ENCODE measurements at regions not wholly inside any gene's neighbourhood (a gene's known extent, or its start where the extent isn't known, plus 50 kb on each side); places are given as distances from the start of the nearest gene placed in this dataset.

DNA sequence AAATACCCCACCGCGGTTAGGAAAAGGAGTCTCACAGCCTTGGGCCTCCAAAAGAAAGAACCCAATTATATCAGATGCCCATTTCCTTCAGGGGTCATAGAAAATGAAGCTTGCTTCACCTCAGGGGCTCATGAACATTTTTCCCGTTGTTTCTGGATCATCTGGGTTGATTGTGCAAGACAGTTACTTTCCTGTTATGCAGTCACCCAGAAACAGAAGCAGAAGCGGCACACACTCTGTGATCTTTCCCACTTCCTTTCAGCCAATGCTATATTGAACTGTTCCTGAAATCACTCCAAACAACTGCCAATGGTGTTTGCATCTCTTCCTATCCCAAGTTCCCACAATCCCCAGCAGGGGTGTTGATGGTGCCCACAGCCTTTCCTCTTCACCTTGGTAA is 295.6 kb upstream of the RASGRP1 start (continued):
- TF ChIP-seq FOXP4 (CRISPR knock-in tag; IDR thresholded peaks at IDR 0.05) (no peak), NFATC4 (CRISPR knock-in tag; IDR thresholded peaks at IDR 0.05) (no peak)

DNA sequence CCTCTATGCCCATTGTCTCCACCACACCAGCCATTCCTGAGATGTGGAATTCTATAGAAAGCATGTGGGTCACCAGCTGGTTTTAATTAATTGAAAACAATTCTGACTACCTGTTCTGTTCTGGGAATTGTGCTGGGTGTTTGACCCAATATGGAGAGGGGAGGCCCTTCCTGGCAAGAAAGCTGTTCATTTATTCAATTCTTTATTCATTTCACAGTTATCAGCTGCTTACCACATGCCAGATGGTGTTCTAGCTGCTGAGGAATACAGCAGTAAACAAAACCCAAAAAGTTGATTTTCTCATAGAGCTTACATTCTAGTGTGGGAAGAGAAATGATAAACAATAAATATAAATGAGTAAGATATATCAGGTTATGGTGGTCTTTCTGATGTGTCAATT is 296.1 kb upstream of the RASGRP1 start:
- ATAC-seq: no peak
- Mint-ChIP-seq H3K4me1 (0 out of 2 replicates have a peak, but pooled peaks cover 4% of the 10 kb centered on the region), H3K9me3 (peaks cover 12% of the 10 kb centered on the region), H3K27me3 (ENCODE audit: low read depth) (no peaks in the 10 kb centered on the region), H3K36me3 (no peaks in the 10 kb centered on the region), H3K27ac (no peak overlapping the region), H3K4me3 (no peak overlapping the region)
- TF ChIP-seq ETV6 (CRISPR knock-in tag; IDR thresholded peaks at IDR 0.05): no peak
- TF ChIP-seq ATF1 (CRISPR knock-in tag; IDR thresholded peaks at IDR 0.05): no peak
- no peak for TF ChIP-seq SMAD3 (CRISPR knock-in tag; IDR thresholded peaks at IDR 0.05; ENCODE audit: borderline replicate concordance)
- TF ChIP-seq SOX15 (CRISPR knock-in tag; IDR thresholded peaks at IDR 0.05): no peak
- no peak for TF ChIP-seq CREB1 (CRISPR knock-in tag; IDR thresholded peaks at IDR 0.05)
- no peak for TF ChIP-seq FOXP4 (CRISPR knock-in tag; IDR thresholded peaks at IDR 0.05)
- TF ChIP-seq CTCF (IDR thresholded peaks at IDR 0.05): no peak
- TF ChIP-seq FOXP1 (CRISPR knock-in tag; IDR thresholded peaks at IDR 0.05; ENCODE audit: borderline replicate concordance): no peak
- TF ChIP-seq, protein P1, sequence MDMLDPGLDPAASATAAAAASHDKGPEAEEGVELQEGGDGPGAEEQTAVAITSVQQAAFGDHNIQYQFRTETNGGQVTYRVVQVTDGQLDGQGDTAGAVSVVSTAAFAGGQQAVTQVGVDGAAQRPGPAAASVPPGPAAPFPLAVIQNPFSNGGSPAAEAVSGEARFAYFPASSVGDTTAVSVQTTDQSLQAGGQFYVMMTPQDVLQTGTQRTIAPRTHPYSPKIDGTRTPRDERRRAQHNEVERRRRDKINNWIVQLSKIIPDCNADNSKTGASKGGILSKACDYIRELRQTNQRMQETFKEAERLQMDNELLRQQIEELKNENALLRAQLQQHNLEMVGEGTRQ (CRISPR knock-in tag; IDR thresholded peaks at IDR 0.05): no peak
- TF ChIP-seq ATF3 (CRISPR knock-in tag; conservative IDR thresholded peaks at IDR 0.05): no peak
- TF ChIP-seq CREM (CRISPR knock-in tag; IDR thresholded peaks at IDR 0.05): no peak
- TF ChIP-seq TEAD1 (CRISPR knock-in tag; IDR thresholded peaks at IDR 0.05): no peak
- TF ChIP-seq, protein P2, sequence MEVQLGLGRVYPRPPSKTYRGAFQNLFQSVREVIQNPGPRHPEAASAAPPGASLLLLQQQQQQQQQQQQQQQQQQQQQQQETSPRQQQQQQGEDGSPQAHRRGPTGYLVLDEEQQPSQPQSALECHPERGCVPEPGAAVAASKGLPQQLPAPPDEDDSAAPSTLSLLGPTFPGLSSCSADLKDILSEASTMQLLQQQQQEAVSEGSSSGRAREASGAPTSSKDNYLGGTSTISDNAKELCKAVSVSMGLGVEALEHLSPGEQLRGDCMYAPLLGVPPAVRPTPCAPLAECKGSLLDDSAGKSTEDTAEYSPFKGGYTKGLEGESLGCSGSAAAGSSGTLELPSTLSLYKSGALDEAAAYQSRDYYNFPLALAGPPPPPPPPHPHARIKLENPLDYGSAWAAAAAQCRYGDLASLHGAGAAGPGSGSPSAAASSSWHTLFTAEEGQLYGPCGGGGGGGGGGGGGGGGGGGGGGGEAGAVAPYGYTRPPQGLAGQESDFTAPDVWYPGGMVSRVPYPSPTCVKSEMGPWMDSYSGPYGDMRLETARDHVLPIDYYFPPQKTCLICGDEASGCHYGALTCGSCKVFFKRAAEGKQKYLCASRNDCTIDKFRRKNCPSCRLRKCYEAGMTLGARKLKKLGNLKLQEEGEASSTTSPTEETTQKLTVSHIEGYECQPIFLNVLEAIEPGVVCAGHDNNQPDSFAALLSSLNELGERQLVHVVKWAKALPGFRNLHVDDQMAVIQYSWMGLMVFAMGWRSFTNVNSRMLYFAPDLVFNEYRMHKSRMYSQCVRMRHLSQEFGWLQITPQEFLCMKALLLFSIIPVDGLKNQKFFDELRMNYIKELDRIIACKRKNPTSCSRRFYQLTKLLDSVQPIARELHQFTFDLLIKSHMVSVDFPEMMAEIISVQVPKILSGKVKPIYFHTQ (CRISPR knock-in tag; IDR thresholded peaks at IDR 0.05): no peak
- TF ChIP-seq, protein P3, sequence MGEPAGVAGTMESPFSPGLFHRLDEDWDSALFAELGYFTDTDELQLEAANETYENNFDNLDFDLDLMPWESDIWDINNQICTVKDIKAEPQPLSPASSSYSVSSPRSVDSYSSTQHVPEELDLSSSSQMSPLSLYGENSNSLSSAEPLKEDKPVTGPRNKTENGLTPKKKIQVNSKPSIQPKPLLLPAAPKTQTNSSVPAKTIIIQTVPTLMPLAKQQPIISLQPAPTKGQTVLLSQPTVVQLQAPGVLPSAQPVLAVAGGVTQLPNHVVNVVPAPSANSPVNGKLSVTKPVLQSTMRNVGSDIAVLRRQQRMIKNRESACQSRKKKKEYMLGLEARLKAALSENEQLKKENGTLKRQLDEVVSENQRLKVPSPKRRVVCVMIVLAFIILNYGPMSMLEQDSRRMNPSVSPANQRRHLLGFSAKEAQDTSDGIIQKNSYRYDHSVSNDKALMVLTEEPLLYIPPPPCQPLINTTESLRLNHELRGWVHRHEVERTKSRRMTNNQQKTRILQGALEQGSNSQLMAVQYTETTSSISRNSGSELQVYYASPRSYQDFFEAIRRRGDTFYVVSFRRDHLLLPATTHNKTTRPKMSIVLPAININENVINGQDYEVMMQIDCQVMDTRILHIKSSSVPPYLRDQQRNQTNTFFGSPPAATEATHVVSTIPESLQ (CRISPR knock-in tag; IDR thresholded peaks at IDR 0.05): no peak
- CTCF ChIA-PET: no interaction called here
- no peak for DNase-seq (ENCODE audit: low spot score)
- POLR2A ChIA-PET: no interaction called here
